ENCODE measurements at regions not wholly inside any gene's neighbourhood (a gene's known extent, or its start where the extent isn't known, plus 50 kb on each side); places are given as distances from the start of the nearest gene placed in this dataset.

DNA sequence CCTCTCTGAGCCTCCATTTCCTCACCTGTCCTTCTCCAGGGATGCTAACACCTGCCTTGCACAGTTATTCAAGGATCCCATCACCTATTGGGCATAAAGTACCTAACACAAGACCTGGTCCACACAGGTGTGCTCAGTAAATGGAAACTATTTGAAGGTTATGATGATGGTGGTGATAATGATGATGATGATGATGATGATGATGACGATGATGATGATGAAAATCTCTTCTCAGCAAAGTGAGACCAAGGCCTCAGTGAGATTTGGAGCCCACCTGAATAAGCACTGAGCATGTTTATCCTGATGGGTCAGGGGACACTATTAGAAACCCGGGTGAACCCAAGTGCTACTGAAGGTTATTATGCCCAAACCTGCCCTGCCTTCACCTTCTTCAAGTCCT, 100.7 kb downstream of the DMRTA2 start:
- Histone ChIP-seq H3K4me3 (no peak overlapping the region), H3K27me3 (ENCODE audit: control insufficient read depth in 2 of 2, insufficient read depth in 2 of 2, low read length in 2 of 2) (peaks cover 0 to 4% of the 10 kb centered on the region in 2 experiments; a peak in 1 of 5 replicates), H2AFZ (ENCODE audit: low read depth, low read length) (no peak overlapping the region), H3K4me1 (replicated peaks in 1 of 2; ENCODE audit: control insufficient read depth in 2 of 2, insufficient read depth in 2 of 2, low read length in 2 of 2) (no peaks in the 10 kb centered on the region), H3K27ac (ENCODE audit: extremely low read depth, low read depth, low read length) (no peak overlapping the region), H3K4me2 (ENCODE audit: insufficient read depth, low read length) (no peak overlapping the region), H4K20me1 (replicated peaks; ENCODE audit: control insufficient read depth, insufficient read depth, low read length) (0 out of 2 replicates have a peak, but pooled peaks cover 2% of the 10 kb centered on the region), H3K36me3 (ENCODE audit: control insufficient read depth, insufficient read depth, low read length) (no peaks in the 10 kb centered on the region), H3K79me2 (ENCODE audit: control insufficient read depth, insufficient read depth, low read length) (no peaks in the 10 kb centered on the region), H3K9ac (ENCODE audit: insufficient read depth in 1 of 2, low read depth in 2 of 2, low read length in 2 of 2) (no peak overlapping the region), H3K9me3 (replicated peaks; ENCODE audit: control insufficient read depth, insufficient read depth, low read depth, low read length) (no peaks in the 10 kb centered on the region), H3K9me1 (ENCODE audit: control insufficient read depth, insufficient read depth, low read length) (no peaks in the 10 kb centered on the region)
- no TSS peak for BruUV-seq (replicated peaks)
- FAIRE-seq (no peak), DNase-seq (ENCODE audit: extremely low read depth in 1 of 4, low spot score in 3 of 4) (no peak), ATAC-seq (no peak)
- CTCF ChIA-PET (ENCODE audit: low intra/inter-chr PET ratio): no interaction called here
- POLR2A ChIA-PET: no interaction called here
- no peak for TF ChIP-seq SMAD3 (CRISPR knock-in tag; conservative IDR thresholded peaks at IDR 0.05)
- no peak for TF ChIP-seq KLF13 (tag; IDR thresholded peaks at IDR 0.05; ENCODE audit: borderline replicate concordance, low read depth)
- TF ChIP-seq, protein P1, sequence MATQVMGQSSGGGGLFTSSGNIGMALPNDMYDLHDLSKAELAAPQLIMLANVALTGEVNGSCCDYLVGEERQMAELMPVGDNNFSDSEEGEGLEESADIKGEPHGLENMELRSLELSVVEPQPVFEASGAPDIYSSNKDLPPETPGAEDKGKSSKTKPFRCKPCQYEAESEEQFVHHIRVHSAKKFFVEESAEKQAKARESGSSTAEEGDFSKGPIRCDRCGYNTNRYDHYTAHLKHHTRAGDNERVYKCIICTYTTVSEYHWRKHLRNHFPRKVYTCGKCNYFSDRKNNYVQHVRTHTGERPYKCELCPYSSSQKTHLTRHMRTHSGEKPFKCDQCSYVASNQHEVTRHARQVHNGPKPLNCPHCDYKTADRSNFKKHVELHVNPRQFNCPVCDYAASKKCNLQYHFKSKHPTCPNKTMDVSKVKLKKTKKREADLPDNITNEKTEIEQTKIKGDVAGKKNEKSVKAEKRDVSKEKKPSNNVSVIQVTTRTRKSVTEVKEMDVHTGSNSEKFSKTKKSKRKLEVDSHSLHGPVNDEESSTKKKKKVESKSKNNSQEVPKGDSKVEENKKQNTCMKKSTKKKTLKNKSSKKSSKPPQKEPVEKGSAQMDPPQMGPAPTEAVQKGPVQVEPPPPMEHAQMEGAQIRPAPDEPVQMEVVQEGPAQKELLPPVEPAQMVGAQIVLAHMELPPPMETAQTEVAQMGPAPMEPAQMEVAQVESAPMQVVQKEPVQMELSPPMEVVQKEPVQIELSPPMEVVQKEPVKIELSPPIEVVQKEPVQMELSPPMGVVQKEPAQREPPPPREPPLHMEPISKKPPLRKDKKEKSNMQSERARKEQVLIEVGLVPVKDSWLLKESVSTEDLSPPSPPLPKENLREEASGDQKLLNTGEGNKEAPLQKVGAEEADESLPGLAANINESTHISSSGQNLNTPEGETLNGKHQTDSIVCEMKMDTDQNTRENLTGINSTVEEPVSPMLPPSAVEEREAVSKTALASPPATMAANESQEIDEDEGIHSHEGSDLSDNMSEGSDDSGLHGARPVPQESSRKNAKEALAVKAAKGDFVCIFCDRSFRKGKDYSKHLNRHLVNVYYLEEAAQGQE (IDR thresholded peaks at IDR 0.05; ENCODE audit: borderline replicate concordance): no peak
- TF ChIP-seq, protein P1 (CRISPR knock-in tag; IDR thresholded peaks at IDR 0.05; ENCODE audit: low read depth): no peak
- TF ChIP-seq ZNF140 (CRISPR knock-in tag; IDR thresholded peaks at IDR 0.05): no peak
- TF ChIP-seq ZNF184 (CRISPR knock-in tag; IDR thresholded peaks at IDR 0.05): no peak
- TF ChIP-seq CEBPG (CRISPR knock-in tag; IDR thresholded peaks at IDR 0.05): no peak
- no peak for TF ChIP-seq CEBPG (tag; conservative IDR thresholded peaks at IDR 0.05 in 1 of 2, IDR thresholded peaks at IDR 0.05 in 1 of 2)
- TF ChIP-seq ZNF224 (CRISPR knock-in tag; IDR thresholded peaks at IDR 0.05): no peak
- no peak for TF ChIP-seq ZBTB7A (IDR thresholded peaks at IDR 0.05; ENCODE audit: borderline replicate concordance, control insufficient read depth, low read depth, low read length)
- intact Hi-C loops (cut with micrococcal nuclease): no loop called here
- WGBS (ENCODE audit: insufficient coverage, low coverage, missing lambda C conversion rate): 0% methylated on average over 2 of the region's 2 CpGs
- in situ Hi-C loops (cut with MboI): no loop called here
